ENCODE measurements at regions not wholly inside any gene's neighbourhood (a gene's known extent, or its start where the extent isn't known, plus 50 kb on each side); places are given as distances from the start of the nearest gene placed in this dataset.

- no peak for TF ChIP-seq CTCF (IDR thresholded peaks at IDR 0.05; ENCODE audit: insufficient read depth, low read length, poor library complexity, severe bottlenecking)
- TF ChIP-seq EZH2phosphoT487 (conservative IDR thresholded peaks at IDR 0.05; ENCODE audit: low read length) = no peak
Observed at GRCh38 chr11:96714689-96715088, 324.9 kb downstream of the JRKL start.
